SK-N-MC (cell line): ENCODE measurements at regions not wholly inside any gene's neighbourhood (a gene's known extent, or its start where the extent isn't known, plus 50 kb on each side); places are given as distances from the start of the nearest gene placed in this dataset.

Experiments used
- EZH2 ChIP-seq: fragments of 200-600 bp; sonication (generic); IDR thresholded peaks from one replicate; pipeline ENCODE4 v1.6.1; 2017; ENCODE audit warnings: antibody characterized with exemption
- POLR2AphosphoS5 ChIP-seq: IDR thresholded peaks from 2 replicates; pipeline ENCODE4 v1.6.1; 2012; ENCODE audit warnings: mild to moderate bottlenecking, low read depth, low read length, borderline replicate concordance

GRCh38 chr1:59176471-59176870, 120.4 kb upstream of the FGGY start:
- no peak for TF ChIP-seq EZH2
- TF ChIP-seq POLR2AphosphoS5: no peak
